IMR-90 (cell line): ENCODE measurements at regions not wholly inside any gene's neighbourhood (a gene's known extent, or its start where the extent isn't known, plus 50 kb on each side); places are given as distances from the start of the nearest gene placed in this dataset.

Experiments
- ATAC-seq: fragments of 200-7000 bp; cut with Tn5 transposase; 2 replicates; pipeline ENCODE4 v1.9.1; 2020; ENCODE audit warnings: low read depth, mild to moderate bottlenecking, moderate library complexity
- BruUV-seq: library from RNA; stranded (reverse); fragments of 400-500 nt; replicated peaks from 2 replicates; lab custom pipeline; 2021; lab: Mats Ljungman, UMichigan
- CTCF ChIA-PET: fragments of 300-600 bp; formaldehyde crosslinking; extraction: SDS; loops from one replicate; lab custom pipeline; 2021; ENCODE audit warnings: antibody characterized with exemption; lab: Yijun Ruan, JAX
- POLR2A ChIA-PET: fragments of 300-600 bp; sonication (Branson Sonifier 250); formaldehyde crosslinking; loops from one replicate; lab custom pipeline; 2022; ENCODE audit warnings: antibody characterized with exemption; ENCODE audit not compliant: unreplicated experiment; lab: Charles Lee
- DNase-seq: peaks from one replicate; pipeline ENCODE4 v3.0.0; 2013
- H2AFZ ChIP-seq: replicated peaks from 2 replicates; pipeline ENCODE3; 2013; ENCODE audit warnings: low read length, mild to moderate bottlenecking; ENCODE audit not compliant: poor library complexity
- H2AK5ac ChIP-seq: 2 replicates; pipeline ENCODE4 v1.6.1; 2013; ENCODE audit warnings: low read depth, low read length, inconsistent platforms
- H2AK9ac ChIP-seq: replicated peaks from 2 replicates; pipeline ENCODE3; 2013; ENCODE audit warnings: mild to moderate bottlenecking, low read depth, low read length, moderate library complexity; ENCODE audit not compliant: poor library complexity
- H2BK120ac ChIP-seq: 2 replicates; pipeline ENCODE4 v1.6.1; 2013; ENCODE audit warnings: low read depth, low read length, inconsistent platforms
- H2BK15ac ChIP-seq: 3 replicates; pipeline ENCODE4 v1.6.1; 2013; ENCODE audit warnings: low read depth, low read length, inconsistent platforms
- H2BK20ac ChIP-seq: 2 replicates; pipeline ENCODE4 v1.6.1; 2013; ENCODE audit warnings: low read depth, mild to moderate bottlenecking, inconsistent platforms, low read length, moderate library complexity
- H2BK5ac ChIP-seq: 2 replicates; pipeline ENCODE4 v1.6.1; 2013; ENCODE audit warnings: mild to moderate bottlenecking, low read depth, low read length, inconsistent platforms; ENCODE audit not compliant: poor library complexity, severe bottlenecking
- H3K14ac ChIP-seq: replicated peaks from 2 replicates; pipeline ENCODE4 v1.6.1; 2013; ENCODE audit warnings: low read depth, low read length, inconsistent platforms
- H3K18ac ChIP-seq: 2 replicates; pipeline ENCODE4 v1.6.1; 2013; ENCODE audit warnings: low read depth, low read length, control low read depth
- H3K23ac ChIP-seq: 2 replicates; pipeline ENCODE4 v1.6.1; 2013; ENCODE audit warnings: low read depth, low read length, inconsistent platforms
- H3K27ac ChIP-seq: 2 replicates; pipeline ENCODE4 v1.5.1; 2013; ENCODE audit warnings: mild to moderate bottlenecking, control low read depth, low read length; ENCODE audit not compliant: insufficient read depth
- H3K27me3 ChIP-seq: 2 replicates; pipeline ENCODE4 v1.6.1; 2013; ENCODE audit warnings: low read length; ENCODE audit not compliant: control insufficient read depth, insufficient read depth
- H3K36me3 ChIP-seq: 2 replicates; pipeline ENCODE4 v1.6.1; 2013; ENCODE audit warnings: low read length, mixed read lengths; ENCODE audit not compliant: control insufficient read depth, insufficient read depth
- H3K4ac ChIP-seq: 2 replicates; pipeline ENCODE4 v1.6.1; 2013; ENCODE audit warnings: low read depth, low read length, inconsistent platforms
- H3K4me1 ChIP-seq: 2 replicates; pipeline ENCODE4 v1.6.1; 2013; ENCODE audit warnings: low read length, mixed read lengths; ENCODE audit not compliant: control insufficient read depth, insufficient read depth
- H3K4me2 ChIP-seq: 2 replicates; pipeline ENCODE4 v1.6.1; 2013; ENCODE audit warnings: low read depth, mild to moderate bottlenecking, control low read depth, low read length, moderate library complexity
- H3K4me3 ChIP-seq: 2 replicates; pipeline ENCODE4 v1.5.1; 2013; ENCODE audit warnings: low read depth, mild to moderate bottlenecking, control low read depth, low read length, moderate library complexity; ENCODE audit not compliant: insufficient read depth
- H3K56ac ChIP-seq: 2 replicates; pipeline ENCODE4 v1.6.1; 2013; ENCODE audit warnings: low read length, inconsistent platforms; ENCODE audit not compliant: insufficient read depth; ENCODE audit errors: extremely low read depth
- H3K79me1 ChIP-seq, 2 experiments: 2 replicates each; pipeline ENCODE4 v1.6.1; 2013; ENCODE audit warnings: low read length in 2 of 2, inconsistent platforms in 1 of 2, low read depth in 1 of 2
- H3K9ac ChIP-seq: 2 replicates; pipeline ENCODE4 v1.6.1; 2013; ENCODE audit warnings: low read depth, low read length, control low read depth
- H3K9me1 ChIP-seq: 2 replicates; pipeline ENCODE4 v1.6.1; 2013; ENCODE audit warnings: low read length, inconsistent platforms; ENCODE audit not compliant: insufficient read depth
- H3K9me3 ChIP-seq: 2 replicates; pipeline ENCODE4 v1.6.1; 2013; ENCODE audit warnings: low read length; ENCODE audit not compliant: control insufficient read depth, insufficient read depth
- H4K20me1 ChIP-seq: 2 replicates; pipeline ENCODE4 v1.6.1; 2013; ENCODE audit warnings: low read length, inconsistent platforms; ENCODE audit not compliant: insufficient read depth
- H4K5ac ChIP-seq: 2 replicates; pipeline ENCODE4 v1.6.1; 2013; ENCODE audit warnings: mild to moderate bottlenecking, low read depth, low read length, control low read depth
- H4K8ac ChIP-seq, 2 experiments: 2 replicates each; pipeline ENCODE4 v1.6.1; 2013; ENCODE audit warnings: low read depth in 2 of 2, low read length in 2 of 2, control low read depth in 1 of 2, inconsistent platforms in 1 of 2
- H4K91ac ChIP-seq: 2 replicates; pipeline ENCODE4 v1.6.1; 2013; ENCODE audit warnings: low read depth, low read length, inconsistent platforms; ENCODE audit not compliant: insufficient read depth
- BHLHE40 ChIP-seq: fragments of 150-350 bp; IDR thresholded peaks from 2 replicates; pipeline ENCODE4 v1.6.1; 2016; ENCODE audit warnings: mild to moderate bottlenecking, low read depth, low read length
- CEBPB ChIP-seq: IDR thresholded peaks from 2 replicates; pipeline ENCODE4 v1.6.1; 2012; ENCODE audit warnings: low read depth, low read length, improper control_type of control experiment
- CHD1 ChIP-seq: IDR thresholded peaks from 2 replicates; pipeline ENCODE4 v1.6.1; 2012; ENCODE audit warnings: low read depth, low read length, improper control_type of control experiment
- CTCF ChIP-seq: conservative IDR thresholded peaks from 2 replicates; pipeline ENCODE4 v1.5.1; 2012; ENCODE audit warnings: mild to moderate bottlenecking, low read depth, low read length, improper control_type of control experiment
- ELK1 ChIP-seq: fragments of 150-350 bp; IDR thresholded peaks from 2 replicates; pipeline ENCODE4 v1.6.1; 2016; ENCODE audit warnings: low read depth, mild to moderate bottlenecking, low read length, moderate library complexity, borderline replicate concordance
- FOS ChIP-seq: fragments of 150-350 bp; IDR thresholded peaks from 2 replicates; pipeline ENCODE4 v1.6.1; 2016; ENCODE audit warnings: low read depth, low read length
- MAFK ChIP-seq: IDR thresholded peaks from 2 replicates; pipeline ENCODE4 v1.6.1; 2012; ENCODE audit warnings: low read depth, low read length, improper control_type of control experiment
- MAZ ChIP-seq: IDR thresholded peaks from 2 replicates; pipeline ENCODE4 v1.6.1; 2012; ENCODE audit warnings: low read depth, mild to moderate bottlenecking, low read length, improper control_type of control experiment, moderate library complexity, borderline replicate concordance
- MXI1 ChIP-seq: IDR thresholded peaks from 2 replicates; pipeline ENCODE4 v1.6.1; 2012; ENCODE audit warnings: low read depth, mild to moderate bottlenecking, low read length, moderate library complexity, borderline replicate concordance
- NFE2L2 ChIP-seq: fragments of 150-350 bp; IDR thresholded peaks from 2 replicates; pipeline ENCODE4 v1.6.1; 2016; ENCODE audit warnings: low read depth, mild to moderate bottlenecking, low read length
- POLR2A ChIP-seq: IDR thresholded peaks from 2 replicates; pipeline ENCODE4 v1.6.1; 2012; ENCODE audit warnings: mild to moderate bottlenecking, low read depth, low read length
- RAD21 ChIP-seq: IDR thresholded peaks from 2 replicates; pipeline ENCODE4 v1.6.1; 2012; ENCODE audit warnings: low read length, improper control_type of control experiment
- RCOR1 ChIP-seq: IDR thresholded peaks from 2 replicates; pipeline ENCODE4 v1.6.1; 2012; ENCODE audit warnings: mild to moderate bottlenecking, low read length, improper control_type of control experiment; ENCODE audit not compliant: insufficient replicate concordance
- RFX5 ChIP-seq: IDR thresholded peaks from 2 replicates; pipeline ENCODE4 v1.8.0; 2012; ENCODE audit warnings: low read depth, mild to moderate bottlenecking, low read length, moderate library complexity
- SMC3 ChIP-seq: fragments of 150-350 bp; IDR thresholded peaks from 2 replicates; pipeline ENCODE4 v1.6.1; 2016; ENCODE audit warnings: low read depth, mild to moderate bottlenecking, antibody characterized with exemption, low read length, moderate library complexity
- USF2 ChIP-seq: fragments of 150-350 bp; IDR thresholded peaks from 2 replicates; pipeline ENCODE4 v1.6.1; 2017; ENCODE audit warnings: mild to moderate bottlenecking, antibody characterized with exemption, low read length, low read depth
- WGBS, 2 experiments: methylation state at CpG; one replicate each; pipeline versions ENCODE4 v1.1.5 to v1.1.7; 2013; ENCODE audit warnings: missing lambda C conversion rate in 2 of 2; ENCODE audit not compliant: insufficient read length in 1 of 2; ENCODE audit errors: extremely low coverage in 2 of 2; 5-methylcytosine and 5-hydroxymethylcytosine counted together
- dilution Hi-C: fragments of 300-500 bp; cut with HindIII; formaldehyde crosslinking; loops from one replicate; pipeline ENCODE4 v1.14.3; 2018; ENCODE audit warnings: low sequenced_read_pairs; ENCODE audit not compliant: unreplicated experiment
- in situ Hi-C: fragments of 300-500 bp; cut with MboI; formaldehyde crosslinking; loops from 3 replicates; pipeline ENCODE4 v1.14.3; 2019; ENCODE audit warnings: low sequenced_read_pairs, inconsistent platforms, mixed read lengths
- intact Hi-C: fragments of 100-400 bp; cut with micrococcal nuclease; formaldehyde crosslinking; loops from 2 replicates; pipeline ENCODE4 v1.10.0; 2022

GRCh38 chr11:134734894-134735293, 322.9 kb upstream of the B3GAT1 start:
- Histone ChIP-seq H2BK5ac (no peak overlapping the region), H3K4me2 (no peak overlapping the region), H2AK5ac (no peak overlapping the region), H3K18ac (no peak overlapping the region), H2AFZ (no peak overlapping the region), H3K79me1 (no peaks in the 10 kb centered on the region), H3K27ac (no peak overlapping the region), H3K14ac (no peak overlapping the region), H4K8ac (no peak overlapping the region), H4K91ac (no peak overlapping the region), H3K9me3 (peaks cover 46% of the 10 kb centered on the region), H2BK20ac (no peak overlapping the region), H3K4me1 (no peaks in the 10 kb centered on the region), H3K4ac (no peak overlapping the region), H3K9me1 (no peaks in the 10 kb centered on the region), H3K27me3 (no peaks in the 10 kb centered on the region), H3K56ac (no peak overlapping the region), H2BK15ac (no peak overlapping the region), H3K23ac (no peak overlapping the region), H4K5ac (no peak overlapping the region), H3K4me3 (no peak overlapping the region), H4K20me1 (no peaks in the 10 kb centered on the region), H2AK9ac (no peak overlapping the region), H2BK120ac (no peak overlapping the region), H3K9ac (no peak overlapping the region), H3K36me3 (no peaks in the 10 kb centered on the region)
- TF ChIP-seq CEBPB, result no peak
- no peak for TF ChIP-seq BHLHE40
- no peak for TF ChIP-seq CTCF
- TF ChIP-seq MAZ, result no peak
- TF ChIP-seq SMC3, result no peak
- TF ChIP-seq FOS, result no peak
- no peak for TF ChIP-seq RFX5
- no peak for TF ChIP-seq MXI1
- TF ChIP-seq POLR2A, result no peak
- no peak for TF ChIP-seq NFE2L2
- no peak for TF ChIP-seq ELK1
- TF ChIP-seq RAD21, result no peak
- no peak for TF ChIP-seq USF2
- no peak for TF ChIP-seq MAFK
- TF ChIP-seq CHD1, result no peak
- no peak for TF ChIP-seq RCOR1
- DNase-seq (no peak), ATAC-seq (no peak)
- ChIA-PET POLR2A (no interaction called here), CTCF (no interaction called here)
- intact Hi-C loops, result no loop called here
- dilution Hi-C loops, result no loop called here
- no TSS peak for BruUV-seq
- in situ Hi-C loops, result no loop called here
- no CpG with 5 or more reads among the region's 14 CpGs for WGBS, 2 experiments
